Dendritic cell treated with granulocyte-macrophage colony-stimulating factor and Interleukin-4, amounts not matched to agents 40 ng/mL and 50 ng/mL, for 4 days (primary cell): ENCODE measurements at regions not wholly inside any gene's neighbourhood (a gene's known extent, or its start where the extent isn't known, plus 50 kb on each side); places are given as distances from the start of the nearest gene placed in this dataset.

Source experiments
- H3K27ac Mint-ChIP-seq: one replicate; pipeline ENCODE4 v1.8.0; 2022; ENCODE audit warnings: mild to moderate bottlenecking, mixed read lengths
- H3K27me3 Mint-ChIP-seq: one replicate; pipeline ENCODE4 v1.8.0; 2022; ENCODE audit warnings: mild to moderate bottlenecking, mixed read lengths
- H3K36me3 Mint-ChIP-seq: one replicate; pipeline ENCODE4 v1.8.0; 2022; ENCODE audit warnings: low read depth, mixed read lengths
- H3K4me1 Mint-ChIP-seq: one replicate; pipeline ENCODE4 v1.8.0; 2022; ENCODE audit warnings: low read depth, mixed read lengths
- H3K4me3 Mint-ChIP-seq: one replicate; pipeline ENCODE4 v1.8.0; 2022; ENCODE audit warnings: mild to moderate bottlenecking, moderate library complexity, mixed read lengths
- H3K9me3 Mint-ChIP-seq: one replicate; pipeline ENCODE4 v1.8.0; 2022; ENCODE audit warnings: mixed read lengths
- intact Hi-C: fragments of 100-400 bp; cut with micrococcal nuclease; formaldehyde crosslinking; loops from one replicate; pipeline ENCODE4 v1.15.0; 2022

- no peaks in the 10 kb centered on the region for H3K36me3 Mint-ChIP-seq
Observed at GRCh38 chr7:88700725-88701124, 58.8 kb upstream of the ZNF804B start.

GRCh38 chr7:88694207-88694606, 65.3 kb upstream of the ZNF804B start:
- intact Hi-C loops: no loop called here
- Mint-ChIP-seq H3K4me1 (no peaks in the 10 kb centered on the region), H3K27ac (no peak overlapping the region), H3K4me3 (no peak overlapping the region), H3K9me3 (no peaks in the 10 kb centered on the region), H3K27me3 (no peaks in the 10 kb centered on the region), H3K36me3 (no peaks in the 10 kb centered on the region)

More at GRCh38 chr7:88700725-88701124, 58.8 kb upstream of the ZNF804B start:
- Mint-ChIP-seq H3K4me1 (no peaks in the 10 kb centered on the region), H3K27ac (no peak overlapping the region), H3K27me3 (no peaks in the 10 kb centered on the region), H3K9me3 (peaks cover under 1% of the 10 kb centered on the region), H3K4me3 (no peak overlapping the region)
- intact Hi-C loops: no loop called here

- no peaks in the 10 kb centered on the region for H3K27me3 Mint-ChIP-seq
- intact Hi-C loops: no loop called here
- no peak overlapping the region for H3K4me3 Mint-ChIP-seq
- no peaks in the 10 kb centered on the region for H3K9me3 Mint-ChIP-seq
- H3K27ac Mint-ChIP-seq: no peak overlapping the region
- no peaks in the 10 kb centered on the region for H3K4me1 Mint-ChIP-seq
- H3K36me3 Mint-ChIP-seq: no peaks in the 10 kb centered on the region
Observed at GRCh38 chr7:88693131-88693530, 66.4 kb upstream of the ZNF804B start.

GRCh38 chr7:88692493-88692892, 67.0 kb upstream of the ZNF804B start:
- H3K4me3 Mint-ChIP-seq: no peak overlapping the region
- no peaks in the 10 kb centered on the region for H3K9me3 Mint-ChIP-seq
- H3K27me3 Mint-ChIP-seq: no peaks in the 10 kb centered on the region
- H3K4me1 Mint-ChIP-seq: no peaks in the 10 kb centered on the region
- H3K27ac Mint-ChIP-seq: no peak overlapping the region
- H3K36me3 Mint-ChIP-seq: no peaks in the 10 kb centered on the region
- intact Hi-C loops: no loop called here

GRCh38 chr7:88689821-88690220, 69.7 kb upstream of the ZNF804B start:
- H3K4me3 Mint-ChIP-seq: no peak overlapping the region
- H3K27me3 Mint-ChIP-seq: no peaks in the 10 kb centered on the region
- no peak overlapping the region for H3K27ac Mint-ChIP-seq
- no peaks in the 10 kb centered on the region for H3K36me3 Mint-ChIP-seq
- intact Hi-C loops: no loop called here
- peaks cover 14% of the 10 kb centered on the region for H3K9me3 Mint-ChIP-seq
- H3K4me1 Mint-ChIP-seq: no peaks in the 10 kb centered on the region

GRCh38 chr7:88688222-88688621, 71.3 kb upstream of the ZNF804B start:
- Mint-ChIP-seq H3K27ac (no peak overlapping the region), H3K4me1 (no peaks in the 10 kb centered on the region), H3K36me3 (no peaks in the 10 kb centered on the region), H3K9me3 (peaks cover 14% of the 10 kb centered on the region), H3K4me3 (no peak overlapping the region), H3K27me3 (no peaks in the 10 kb centered on the region)
- intact Hi-C loops: no loop called here

- intact Hi-C loops: no loop called here
- H3K4me3 Mint-ChIP-seq: no peak overlapping the region
- no peaks in the 10 kb centered on the region for H3K4me1 Mint-ChIP-seq
- no peaks in the 10 kb centered on the region for H3K27me3 Mint-ChIP-seq
- H3K9me3 Mint-ChIP-seq: peaks cover 14% of the 10 kb centered on the region
- no peak overlapping the region for H3K27ac Mint-ChIP-seq
- H3K36me3 Mint-ChIP-seq: no peaks in the 10 kb centered on the region
Observed at GRCh38 chr7:88686468-88687229, 72.9 kb upstream of the ZNF804B start.

GRCh38 chr7:88681682-88682081, 77.8 kb upstream of the ZNF804B start:
- no peaks in the 10 kb centered on the region for H3K4me1 Mint-ChIP-seq
- no peaks in the 10 kb centered on the region for H3K36me3 Mint-ChIP-seq
- H3K4me3 Mint-ChIP-seq: no peak overlapping the region
- H3K27ac Mint-ChIP-seq: no peak overlapping the region
- intact Hi-C loops: no loop called here
- no peaks in the 10 kb centered on the region for H3K27me3 Mint-ChIP-seq
- H3K9me3 Mint-ChIP-seq: peaks cover 25% of the 10 kb centered on the region

GRCh38 chr7:88670536-88670935, 89.0 kb upstream of the ZNF804B start:
- no peak overlapping the region for H3K27ac Mint-ChIP-seq
- no peak overlapping the region for H3K4me3 Mint-ChIP-seq
- H3K27me3 Mint-ChIP-seq: no peaks in the 10 kb centered on the region
- H3K9me3 Mint-ChIP-seq: peaks cover 9% of the 10 kb centered on the region
- no peaks in the 10 kb centered on the region for H3K4me1 Mint-ChIP-seq
- intact Hi-C loops: no loop called here
- no peaks in the 10 kb centered on the region for H3K36me3 Mint-ChIP-seq

GRCh38 chr7:88669913-88670312, 89.6 kb upstream of the ZNF804B start:
- H3K27me3 Mint-ChIP-seq: no peaks in the 10 kb centered on the region
- H3K27ac Mint-ChIP-seq: no peak overlapping the region
- no peaks in the 10 kb centered on the region for H3K36me3 Mint-ChIP-seq
- no peaks in the 10 kb centered on the region for H3K4me1 Mint-ChIP-seq
- peaks cover 9% of the 10 kb centered on the region for H3K9me3 Mint-ChIP-seq
- H3K4me3 Mint-ChIP-seq: no peak overlapping the region
- intact Hi-C loops: no loop called here

GRCh38 chr7:88668591-88668990, 90.9 kb upstream of the ZNF804B start:
- Mint-ChIP-seq H3K4me3 (no peak overlapping the region), H3K9me3 (no peaks in the 10 kb centered on the region), H3K4me1 (no peaks in the 10 kb centered on the region), H3K36me3 (no peaks in the 10 kb centered on the region), H3K27me3 (no peaks in the 10 kb centered on the region), H3K27ac (no peak overlapping the region)
- intact Hi-C loops: no loop called here

GRCh38 chr7:88666626-88667025, 92.9 kb upstream of the ZNF804B start:
- H3K27me3 Mint-ChIP-seq: no peaks in the 10 kb centered on the region
- no peaks in the 10 kb centered on the region for H3K36me3 Mint-ChIP-seq
- intact Hi-C loops: no loop called here
- no peaks in the 10 kb centered on the region for H3K9me3 Mint-ChIP-seq
- no peak overlapping the region for H3K4me3 Mint-ChIP-seq
- no peak overlapping the region for H3K27ac Mint-ChIP-seq
- no peaks in the 10 kb centered on the region for H3K4me1 Mint-ChIP-seq

GRCh38 chr7:88665892-88666514, 93.5 kb upstream of the ZNF804B start:
- Mint-ChIP-seq H3K27ac (no peak overlapping the region), H3K4me3 (no peak overlapping the region)
- intact Hi-C loops: no loop called here

GRCh38 chr7:88664630-88665233, 94.8 kb upstream of the ZNF804B start:
- Mint-ChIP-seq H3K27ac (no peak overlapping the region), H3K9me3 (no peaks in the 10 kb centered on the region)

More at GRCh38 chr7:88665892-88666514, 93.5 kb upstream of the ZNF804B start:
- Mint-ChIP-seq H3K4me1 (no peaks in the 10 kb centered on the region), H3K27me3 (no peaks in the 10 kb centered on the region), H3K36me3 (no peaks in the 10 kb centered on the region), H3K9me3 (no peaks in the 10 kb centered on the region)

More at GRCh38 chr7:88664630-88665233, 94.8 kb upstream of the ZNF804B start:
- Mint-ChIP-seq H3K27me3 (no peaks in the 10 kb centered on the region), H3K36me3 (no peaks in the 10 kb centered on the region), H3K4me1 (no peaks in the 10 kb centered on the region), H3K4me3 (no peak overlapping the region)
- intact Hi-C loops: no loop called here
